SU-DHL-6 (cell line): ENCODE measurements at regions not wholly inside any gene's neighbourhood (a gene's known extent, or its start where the extent isn't known, plus 50 kb on each side); places are given as distances from the start of the nearest gene placed in this dataset.

Experiments
- CTCF ChIP-seq: fragments of 200-600 bp; sonication (generic); IDR thresholded peaks from one replicate; pipeline ENCODE4 v1.5.1; 2017; ENCODE audit warnings: antibody characterized with exemption, mild to moderate bottlenecking, low read length, moderate library complexity; ENCODE audit not compliant: insufficient read depth, poor library complexity, severe bottlenecking
- EZH2phosphoT487 ChIP-seq: fragments of 200-600 bp; sonication (generic), shearing (Covaris generic); conservative IDR thresholded peaks from 2 replicates; pipeline ENCODE4 v1.6.1; 2018; ENCODE audit warnings: mild to moderate bottlenecking, antibody characterized with exemption, low read length, moderate library complexity, mixed read lengths

- TF ChIP-seq EZH2phosphoT487 (no peak), CTCF (no peak)
Observed at GRCh38 chr9:110104261-110104809, 103.6 kb downstream of the C9orf152 start.
